MG63 (cell line): ENCODE measurements at regions not wholly inside any gene's neighbourhood (a gene's known extent, or its start where the extent isn't known, plus 50 kb on each side); places are given as distances from the start of the nearest gene placed in this dataset.
"Not testable (repeated sequence)": the region's sequence is repeated elsewhere in the genome, so short reads cannot be mapped to it uniquely, and the experiment has no call there.

Experiments used
- DNase-seq: peaks from one replicate; pipeline ENCODE4 v3.0.0-alpha.2; 2020
- H3K27me3 ChIP-seq: fragments of 250-450 bp; sonication (Bioruptor Pico); 2 replicates; pipeline ENCODE4 v1.5.1; 2020; ENCODE audit warnings: mild to moderate bottlenecking, moderate library complexity
- H3K36me3 ChIP-seq: fragments of 250-450 bp; sonication (Bioruptor Pico); 2 replicates; pipeline ENCODE4 v1.5.1; 2020; ENCODE audit warnings: mild to moderate bottlenecking, moderate library complexity
- H3K4me3 ChIP-seq: fragments of 250-450 bp; sonication (Bioruptor Pico); 2 replicates; pipeline ENCODE4 v1.5.1; 2020; ENCODE audit warnings: mild to moderate bottlenecking, moderate library complexity
- H3K9me3 ChIP-seq: fragments of 250-450 bp; sonication (Bioruptor Pico); 2 replicates; pipeline ENCODE4 v1.5.1; 2020; ENCODE audit warnings: mild to moderate bottlenecking, moderate library complexity

GRCh38 chr5:154702477-154702876 lies 52.7 kb upstream of the LARP1 start:
- Histone ChIP-seq H3K27me3 (no peaks in the 10 kb centered on the region), H3K36me3 (no peaks in the 10 kb centered on the region), H3K4me3 (no peak overlapping the region), H3K9me3 (no peaks in the 10 kb centered on the region)
- DNase-seq = no peak

- H3K36me3 ChIP-seq, H3K4me3 ChIP-seq, H3K9me3 ChIP-seq, H3K27me3 ChIP-seq: not testable (repeated sequence)
- DNase-seq = peak; percentile 44
Observed at GRCh38 chr5:154701725-154702124, 53.5 kb upstream of the LARP1 start.

- Histone ChIP-seq H3K27me3 (no peaks in the 10 kb centered on the region), H3K9me3 (no peaks in the 10 kb centered on the region)
- DNase-seq = no peak
Observed at GRCh38 chr5:154701181-154701580, 54.0 kb upstream of the LARP1 start.

GRCh38 chr5:154700289-154700928 lies 54.8 kb upstream of the LARP1 start:
- not testable (repeated sequence) for H3K4me3 ChIP-seq, DNase-seq, H3K27me3 ChIP-seq, H3K36me3 ChIP-seq, H3K9me3 ChIP-seq

More at GRCh38 chr5:154701181-154701580, 54.0 kb upstream of the LARP1 start:
- Histone ChIP-seq H3K4me3 (no peak overlapping the region), H3K36me3 (no peaks in the 10 kb centered on the region)

- Histone ChIP-seq H3K27me3 (no peaks in the 10 kb centered on the region), H3K4me3 (no peak overlapping the region), H3K9me3 (no peaks in the 10 kb centered on the region), H3K36me3 (no peaks in the 10 kb centered on the region)
- no peak for DNase-seq
Observed at GRCh38 chr5:154698763-154699162, 56.4 kb upstream of the LARP1 start.

GRCh38 chr5:154697371-154697770 lies 57.8 kb upstream of the LARP1 start:
- Histone ChIP-seq H3K27me3 (no peaks in the 10 kb centered on the region), H3K9me3 (no peaks in the 10 kb centered on the region), H3K4me3 (no peak overlapping the region), H3K36me3 (no peaks in the 10 kb centered on the region)
- no peak for DNase-seq

- Histone ChIP-seq H3K9me3 (no peaks in the 10 kb centered on the region), H3K4me3 (no peak overlapping the region), H3K36me3 (no peaks in the 10 kb centered on the region), H3K27me3 (no peaks in the 10 kb centered on the region)
- DNase-seq = no peak
Observed at GRCh38 chr5:154696891-154697290, 58.3 kb upstream of the LARP1 start.

- DNase-seq = no peak
- H3K27me3 ChIP-seq = no peaks in the 10 kb centered on the region
- no peaks in the 10 kb centered on the region for H3K36me3 ChIP-seq
- H3K9me3 ChIP-seq = no peaks in the 10 kb centered on the region
- no peak overlapping the region for H3K4me3 ChIP-seq
Observed at GRCh38 chr5:154694159-154694558, 61.0 kb upstream of the LARP1 start.

GRCh38 chr5:154690488-154690887 lies 64.7 kb upstream of the LARP1 start:
- H3K9me3 ChIP-seq = peaks cover 22% of the 10 kb centered on the region
- H3K4me3 ChIP-seq = no peak overlapping the region
- no peaks in the 10 kb centered on the region for H3K36me3 ChIP-seq
- no peak for DNase-seq
- no peaks in the 10 kb centered on the region for H3K27me3 ChIP-seq

GRCh38 chr5:154686490-154686889 lies 68.7 kb upstream of the LARP1 start:
- H3K9me3 ChIP-seq = peaks cover 25% of the 10 kb centered on the region
- DNase-seq = peak; percentile 18
- no peaks in the 10 kb centered on the region for H3K36me3 ChIP-seq
- no peaks in the 10 kb centered on the region for H3K27me3 ChIP-seq
- no peak overlapping the region for H3K4me3 ChIP-seq

GRCh38 chr5:154683101-154683880 lies 71.9 kb upstream of the LARP1 start:
- DNase-seq = no peak
- Histone ChIP-seq H3K27me3 (no peaks in the 10 kb centered on the region), H3K9me3 (peaks cover 25% of the 10 kb centered on the region), H3K36me3 (no peaks in the 10 kb centered on the region), H3K4me3 (peak overlapping the region; percentile 50)

- DNase-seq = no peak
- H3K27me3 ChIP-seq = no peaks in the 10 kb centered on the region
- H3K4me3 ChIP-seq = no peak overlapping the region
- H3K9me3 ChIP-seq = no peaks in the 10 kb centered on the region
- H3K36me3 ChIP-seq = no peaks in the 10 kb centered on the region
Observed at GRCh38 chr5:154679501-154679900, 75.7 kb upstream of the LARP1 start.

- DNase-seq = no peak
- no peaks in the 10 kb centered on the region for H3K36me3 ChIP-seq
- no peaks in the 10 kb centered on the region for H3K27me3 ChIP-seq
- no peak overlapping the region for H3K4me3 ChIP-seq
- 0 out of 2 replicates have a peak, but pooled peaks cover 2% of the 10 kb centered on the region for H3K9me3 ChIP-seq
Observed at GRCh38 chr5:154677921-154678320, 77.3 kb upstream of the LARP1 start.

- Histone ChIP-seq H3K9me3 (0 out of 2 replicates have a peak, but pooled peaks cover 2% of the 10 kb centered on the region), H3K36me3 (no peaks in the 10 kb centered on the region), H3K4me3 (no peak overlapping the region), H3K27me3 (no peaks in the 10 kb centered on the region)
- DNase-seq = no peak
Observed at GRCh38 chr5:154676508-154676907, 78.7 kb upstream of the LARP1 start.

GRCh38 chr5:154674029-154674428 lies 81.1 kb upstream of the LARP1 start:
- H3K27me3 ChIP-seq = no peaks in the 10 kb centered on the region
- H3K4me3 ChIP-seq = no peak overlapping the region
- no peaks in the 10 kb centered on the region for H3K36me3 ChIP-seq
- no peak for DNase-seq
- H3K9me3 ChIP-seq = 0 out of 2 replicates have a peak, but pooled peaks cover 2% of the 10 kb centered on the region

- DNase-seq = no peak
- Histone ChIP-seq H3K4me3 (no peak overlapping the region), H3K36me3 (no peaks in the 10 kb centered on the region), H3K9me3 (0 out of 2 replicates have a peak, but pooled peaks cover 2% of the 10 kb centered on the region), H3K27me3 (no peaks in the 10 kb centered on the region)
Observed at GRCh38 chr5:154673506-154673905, 81.7 kb upstream of the LARP1 start.

GRCh38 chr5:154669913-154670312 lies 85.3 kb upstream of the LARP1 start:
- H3K9me3 ChIP-seq, H3K36me3 ChIP-seq, H3K4me3 ChIP-seq, H3K27me3 ChIP-seq, DNase-seq: not testable (repeated sequence)

- no peaks in the 10 kb centered on the region for H3K27me3 ChIP-seq
- no peak overlapping the region for H3K4me3 ChIP-seq
- no peaks in the 10 kb centered on the region for H3K36me3 ChIP-seq
- H3K9me3 ChIP-seq = peaks cover 13% of the 10 kb centered on the region
- DNase-seq = no peak
Observed at GRCh38 chr5:154669402-154669801, 85.8 kb upstream of the LARP1 start.
